ENCODE measurements at regions not wholly inside any gene's neighbourhood (a gene's known extent, or its start where the extent isn't known, plus 50 kb on each side); places are given as distances from the start of the nearest gene placed in this dataset.

DNA sequence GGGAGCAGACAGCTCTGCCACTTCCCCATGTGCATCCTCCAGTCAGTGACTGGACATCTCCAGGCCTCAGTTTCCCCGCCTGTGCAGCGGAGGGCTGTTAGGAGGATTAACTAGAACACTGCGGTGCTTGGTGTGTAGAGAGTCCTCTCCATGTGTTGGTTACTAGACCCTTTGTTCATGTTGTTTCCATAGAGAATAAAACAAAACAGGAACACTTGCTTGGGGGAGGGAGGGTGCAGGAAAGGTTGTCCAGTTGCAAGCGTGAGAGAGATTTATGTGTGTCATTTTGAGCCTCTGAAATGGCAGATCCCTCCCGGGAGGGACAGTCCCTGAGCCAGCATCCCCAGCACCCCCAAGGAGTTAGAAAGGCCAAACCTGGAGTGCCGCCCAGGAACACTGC lies 184.0 kb upstream of the LYSMD4 start:
- TF ChIP-seq GLIS3 (CRISPR knock-in tag; IDR thresholded peaks at IDR 0.05) (no peak), ZFP30 (CRISPR knock-in tag; IDR thresholded peaks at IDR 0.05) (no peak), PPARA (CRISPR knock-in tag; IDR thresholded peaks at IDR 0.05; ENCODE audit: borderline replicate concordance) (no peak), CREB5 (CRISPR knock-in tag; IDR thresholded peaks at IDR 0.05; ENCODE audit: low read depth) (no peak), ZNF8 (CRISPR knock-in tag; IDR thresholded peaks at IDR 0.05) (no peak), ARNTL (CRISPR knock-in tag; IDR thresholded peaks at IDR 0.05; ENCODE audit: borderline replicate concordance, low read depth) (no peak), TSHZ2 (CRISPR knock-in tag; IDR thresholded peaks at IDR 0.05) (no peak), SNAI2 (CRISPR knock-in tag; IDR thresholded peaks at IDR 0.05) (no peak), TCF4 (CRISPR knock-in tag; IDR thresholded peaks at IDR 0.05; ENCODE audit: borderline replicate concordance) (no peak), ZNF70 (CRISPR knock-in tag; IDR thresholded peaks at IDR 0.05) (no peak)

All from SK-N-SH treated with all-trans-retinoic acid at 6 μM for 48 hours (cell line).